Breast epithelium (tissue), 4 donors: ENCODE measurements at regions not wholly inside any gene's neighbourhood (a gene's known extent, or its start where the extent isn't known, plus 50 kb on each side); places are given as distances from the start of the nearest gene placed in this dataset.

ENCODE experiments used
- DNase-seq, 2 donors: peaks; one replicate each; pipeline ENCODE4 v3.0.0-alpha.2; 2019; ENCODE audit warnings: low spot score in 2 of 2
- H3K27ac ChIP-seq, 2 donors: fragments of 200-600 bp; sonication (generic) in 1 of 2; one replicate each; pipeline ENCODE4 v1.5.1; 2016 to 2019; ENCODE audit warnings: mild to moderate bottlenecking in 1 of 2
- H3K27me3 ChIP-seq, 2 donors: fragments of 200-600 bp; sonication (generic) in 1 of 2; one replicate each; pipeline versions ENCODE4 v1.5.1 to v1.6.0; 2017 to 2019; ENCODE audit warnings: control low read depth in 1 of 2, mild to moderate bottlenecking in 1 of 2
- H3K36me3 ChIP-seq: fragments of 200-600 bp; one replicate; pipeline ENCODE4 v1.5.1; 2019
- H3K4me1 ChIP-seq, 2 donors: fragments of 200-600 bp; sonication (generic); one replicate each; pipeline ENCODE4 v1.5.1; 2016 to 2019; ENCODE audit warnings: control low read depth in 1 of 2
- H3K4me3 ChIP-seq, 3 donors: fragments of 200-600 bp; sonication (generic); 1 replicate in 2 of 3; 2 replicates in 1 of 3; pipeline ENCODE4 v1.5.1; 2016 to 2019; ENCODE audit warnings: mild to moderate bottlenecking in 3 of 3, moderate library complexity in 2 of 3
- H3K9me3 ChIP-seq, 2 donors: fragments of 200-600 bp; sonication (generic) in 1 of 2; one replicate each; pipeline ENCODE4 v1.5.1; 2016 to 2019; ENCODE audit warnings: control low read depth in 1 of 2
- POLR2A ChIP-seq: fragments of 450-650 bp; IDR thresholded peaks from one replicate; pipeline ENCODE4 v1.6.1; 2016; ENCODE audit warnings: antibody characterized with exemption, mild to moderate bottlenecking, moderate library complexity
- POLR2AphosphoS5 ChIP-seq, 3 donors: sonication (generic); formaldehyde crosslinking; IDR thresholded peaks; one replicate each; pipeline ENCODE4 v1.6.1; 2017; ENCODE audit warnings: antibody characterized with exemption in 3 of 3
- intact Hi-C: fragments of 100-400 bp; cut with DNase I; formaldehyde crosslinking; loops from one replicate; pipeline ENCODE4 v1.15.1; 2023; ENCODE audit warnings: low total_unique reads
- TF ChIP-seq, protein P1 (sequence below), 3 donors: fragments of 450-650 bp; IDR thresholded peaks; one replicate each; pipeline ENCODE4 v1.5.1; 2016 to 2017; ENCODE audit warnings: antibody characterized with exemption in 3 of 3, mild to moderate bottlenecking in 3 of 3, moderate library complexity in 3 of 3

DNA sequence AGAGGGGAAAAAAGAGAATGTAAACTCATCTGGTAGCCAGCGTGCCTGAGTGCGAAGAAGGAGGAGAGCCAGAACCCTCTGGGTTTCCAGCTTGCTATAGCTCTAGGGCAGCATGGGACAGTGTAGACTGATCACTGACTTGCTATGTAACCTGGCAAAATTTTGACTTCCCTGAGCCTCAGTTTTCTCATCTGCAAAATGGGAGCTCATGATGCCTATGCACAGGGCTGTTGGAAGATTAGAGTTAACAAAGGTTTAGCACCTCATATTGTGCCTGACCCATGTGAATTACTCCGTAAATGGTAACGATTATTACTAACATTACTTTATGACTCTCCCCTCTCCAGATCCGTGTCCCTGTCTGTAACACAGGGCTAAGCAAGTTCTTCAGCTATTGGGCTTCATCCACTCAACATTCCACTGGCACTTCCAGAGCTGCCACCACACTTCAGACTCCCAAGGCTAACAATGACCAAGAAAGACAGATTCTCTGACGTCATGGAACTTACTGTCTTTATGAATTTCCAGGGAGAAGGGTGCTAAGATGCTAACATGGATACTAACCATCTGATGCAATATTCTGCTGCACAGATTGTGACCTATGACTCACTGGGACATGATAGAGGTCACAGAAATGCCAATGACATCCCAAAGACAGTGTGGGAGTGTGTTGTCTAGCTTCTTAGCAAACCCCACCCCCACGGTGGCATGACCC, 195.2 kb downstream of the TRIM29 start:
- Histone ChIP-seq H3K27ac (no peak overlapping the region), H3K36me3 (no peaks in the 10 kb centered on the region), H3K9me3 (no peaks in the 10 kb centered on the region), H3K4me1 (no peaks in the 10 kb centered on the region), H3K4me3 (no peak overlapping the region), H3K27me3 (peaks cover 0 to 4% of the 10 kb centered on the region in 2 donors)
- TF ChIP-seq POLR2A (no peak), POLR2AphosphoS5 (IDR thresholded peaks at IDR 0.05) (no peak)
- TF ChIP-seq, protein P1, sequence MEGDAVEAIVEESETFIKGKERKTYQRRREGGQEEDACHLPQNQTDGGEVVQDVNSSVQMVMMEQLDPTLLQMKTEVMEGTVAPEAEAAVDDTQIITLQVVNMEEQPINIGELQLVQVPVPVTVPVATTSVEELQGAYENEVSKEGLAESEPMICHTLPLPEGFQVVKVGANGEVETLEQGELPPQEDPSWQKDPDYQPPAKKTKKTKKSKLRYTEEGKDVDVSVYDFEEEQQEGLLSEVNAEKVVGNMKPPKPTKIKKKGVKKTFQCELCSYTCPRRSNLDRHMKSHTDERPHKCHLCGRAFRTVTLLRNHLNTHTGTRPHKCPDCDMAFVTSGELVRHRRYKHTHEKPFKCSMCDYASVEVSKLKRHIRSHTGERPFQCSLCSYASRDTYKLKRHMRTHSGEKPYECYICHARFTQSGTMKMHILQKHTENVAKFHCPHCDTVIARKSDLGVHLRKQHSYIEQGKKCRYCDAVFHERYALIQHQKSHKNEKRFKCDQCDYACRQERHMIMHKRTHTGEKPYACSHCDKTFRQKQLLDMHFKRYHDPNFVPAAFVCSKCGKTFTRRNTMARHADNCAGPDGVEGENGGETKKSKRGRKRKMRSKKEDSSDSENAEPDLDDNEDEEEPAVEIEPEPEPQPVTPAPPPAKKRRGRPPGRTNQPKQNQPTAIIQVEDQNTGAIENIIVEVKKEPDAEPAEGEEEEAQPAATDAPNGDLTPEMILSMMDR (IDR thresholded peaks at IDR 0.05), result no peak
- DNase-seq, result no peak
- intact Hi-C loops, result no loop called here

DNA sequence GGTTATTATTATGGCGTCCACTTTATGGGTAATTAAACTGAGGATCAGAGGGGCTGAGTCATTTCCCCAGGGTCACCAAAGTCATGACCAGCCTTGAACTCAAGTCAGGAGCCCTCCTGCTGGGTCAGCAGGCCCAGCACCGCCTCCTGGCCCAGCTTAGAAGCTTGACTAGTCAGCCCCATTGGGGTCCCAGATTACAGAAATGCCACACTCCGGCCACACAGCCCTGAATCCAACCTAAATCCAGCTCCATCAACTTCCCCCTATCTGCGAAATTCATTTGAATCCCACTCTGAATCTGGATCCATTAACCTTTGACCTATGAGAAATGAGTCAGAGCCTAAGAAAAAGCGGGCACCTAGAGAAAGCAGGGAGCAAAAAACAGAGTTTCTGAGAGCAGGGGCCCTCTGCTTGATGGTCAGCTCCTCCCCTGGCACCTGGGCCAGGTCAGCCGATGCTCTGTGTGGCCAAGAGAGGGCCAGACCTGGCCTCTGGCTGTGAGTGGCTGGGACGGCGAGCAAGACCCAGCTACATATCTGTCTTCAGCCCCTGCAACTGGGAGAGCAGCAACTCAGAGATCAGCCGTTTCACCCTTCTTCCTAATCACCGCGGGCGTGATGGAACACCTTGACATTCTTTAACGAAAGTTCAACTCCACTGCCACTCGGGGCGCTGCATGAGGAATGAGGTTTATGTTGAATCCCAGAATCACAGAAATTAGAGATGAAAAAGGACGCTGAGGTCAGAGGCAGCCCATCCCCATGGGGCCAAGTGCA, 196.1 kb downstream of the TRIM29 start:
- intact Hi-C loops, result no loop called here
- DNase-seq, result no peak
- no peaks in the 10 kb centered on the region for H3K36me3 ChIP-seq
- H3K9me3 ChIP-seq, result no peaks in the 10 kb centered on the region
- peaks cover 0 to 4% of the 10 kb centered on the region in 2 donors for H3K27me3 ChIP-seq
- no peaks in the 10 kb centered on the region for H3K4me1 ChIP-seq
- H3K27ac ChIP-seq, result no peak overlapping the region
- H3K4me3 ChIP-seq, result no peak overlapping the region
- TF ChIP-seq POLR2A (no peak), POLR2AphosphoS5 (IDR thresholded peaks at IDR 0.05) (no peak)
- TF ChIP-seq, protein P1 (IDR thresholded peaks at IDR 0.05), result no peak

DNA sequence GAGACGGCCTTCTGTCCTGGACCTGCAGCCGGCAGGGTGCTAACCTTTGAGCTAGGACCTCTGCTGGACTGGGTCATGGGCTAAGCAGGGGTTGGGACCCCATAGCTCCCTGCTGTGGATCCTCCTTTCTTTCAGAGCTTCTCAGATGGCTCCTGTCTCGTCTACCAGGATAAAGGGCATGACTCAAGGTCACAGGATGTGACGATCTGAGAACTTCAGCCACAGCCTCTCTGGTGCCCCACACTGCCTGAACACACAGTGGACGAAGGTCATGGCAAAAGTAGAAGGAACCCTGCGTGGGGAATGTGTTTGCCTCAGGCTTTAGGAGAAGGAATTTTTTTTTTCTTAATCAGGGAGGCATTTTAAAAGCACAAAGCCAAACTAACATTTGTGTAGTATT, 196.7 kb downstream of the TRIM29 start:
- peaks cover 0 to 4% of the 10 kb centered on the region in 2 donors for H3K27me3 ChIP-seq
- intact Hi-C loops, result no loop called here

DNA sequence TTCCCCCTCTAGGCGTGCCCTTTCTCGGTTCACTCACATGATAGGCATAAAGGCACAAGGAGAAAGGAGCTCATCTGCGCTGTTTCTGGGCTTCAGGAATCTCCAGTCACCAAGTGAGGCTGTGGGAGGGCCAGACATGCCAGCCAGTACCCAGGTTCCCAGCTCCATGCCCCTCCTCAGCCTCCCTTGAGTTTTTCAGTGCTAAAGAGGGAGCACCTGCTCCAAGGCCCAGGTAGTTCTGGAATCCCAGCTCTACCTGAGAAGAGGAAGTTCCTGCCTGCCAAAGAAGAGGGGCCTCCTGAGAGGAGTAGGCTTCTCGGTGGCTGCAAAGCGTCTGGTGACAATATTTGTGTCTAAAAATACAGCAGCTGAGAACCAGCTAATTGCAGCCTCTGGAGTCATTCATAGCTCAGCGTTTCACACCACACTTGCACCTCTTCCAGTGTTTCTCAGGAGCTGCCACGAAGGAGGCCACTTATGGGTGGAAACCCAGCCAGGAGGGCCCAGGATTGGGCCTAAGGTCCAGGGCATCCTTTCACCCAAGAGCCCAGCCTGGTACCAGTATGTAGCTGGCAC, 197.4 kb downstream of the TRIM29 start:
- Histone ChIP-seq H3K9me3 (no peaks in the 10 kb centered on the region), H3K36me3 (no peaks in the 10 kb centered on the region), H3K27me3 (peaks cover 0 to 4% of the 10 kb centered on the region in 2 donors), H3K4me3 (no peak overlapping the region), H3K27ac (no peak overlapping the region), H3K4me1 (no peaks in the 10 kb centered on the region)
- intact Hi-C loops, result no loop called here
- no peak for DNase-seq
- TF ChIP-seq, protein P1 (IDR thresholded peaks at IDR 0.05), result no peak
- TF ChIP-seq POLR2AphosphoS5 (IDR thresholded peaks at IDR 0.05) (no peak), POLR2A (no peak)

More for the DNA sequence above, 196.7 kb downstream of the TRIM29 start:
- Histone ChIP-seq H3K9me3 (no peaks in the 10 kb centered on the region), H3K4me3 (no peak overlapping the region), H3K36me3 (no peaks in the 10 kb centered on the region), H3K27ac (no peak overlapping the region), H3K4me1 (no peaks in the 10 kb centered on the region)
- TF ChIP-seq, protein P1 (IDR thresholded peaks at IDR 0.05), result no peak
- TF ChIP-seq POLR2AphosphoS5 (IDR thresholded peaks at IDR 0.05) (no peak), POLR2A (no peak)
- DNase-seq, result no peak

DNA sequence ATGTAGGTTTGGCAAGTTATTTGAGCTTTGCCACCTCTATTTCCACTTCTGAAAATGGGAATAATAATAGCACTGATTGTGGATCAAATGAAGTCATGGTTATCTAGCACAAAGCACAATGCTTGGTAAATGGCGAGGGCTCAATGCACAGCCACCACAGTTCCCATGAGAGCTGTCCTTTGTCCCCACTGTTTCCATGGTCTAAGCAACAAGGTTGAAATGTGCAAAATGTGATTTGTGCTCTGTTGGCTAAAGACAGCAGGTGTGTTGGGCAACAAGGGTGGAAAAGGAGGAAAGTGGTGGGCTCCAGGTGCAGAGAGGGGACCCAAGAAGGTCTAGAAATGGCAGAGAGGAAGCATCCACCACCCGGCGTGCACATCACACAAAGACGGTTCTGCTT, 200.5 kb downstream of the TRIM29 start:
- no peaks in the 10 kb centered on the region for H3K27me3 ChIP-seq
- no peak overlapping the region for H3K27ac ChIP-seq
- intact Hi-C loops, result no loop called here
- TF ChIP-seq, protein P1 (IDR thresholded peaks at IDR 0.05), result no peak
- no peak for TF ChIP-seq POLR2A
- TF ChIP-seq POLR2AphosphoS5 (IDR thresholded peaks at IDR 0.05), result no peak
- no peaks in the 10 kb centered on the region for H3K4me1 ChIP-seq
- H3K9me3 ChIP-seq, result no peaks in the 10 kb centered on the region
- no peaks in the 10 kb centered on the region for H3K36me3 ChIP-seq
- DNase-seq, result no peak
- no peak overlapping the region for H3K4me3 ChIP-seq
